ENCODE measurements at regions not wholly inside any gene's neighbourhood (a gene's known extent, or its start where the extent isn't known, plus 50 kb on each side); places are given as distances from the start of the nearest gene placed in this dataset.

DNA sequence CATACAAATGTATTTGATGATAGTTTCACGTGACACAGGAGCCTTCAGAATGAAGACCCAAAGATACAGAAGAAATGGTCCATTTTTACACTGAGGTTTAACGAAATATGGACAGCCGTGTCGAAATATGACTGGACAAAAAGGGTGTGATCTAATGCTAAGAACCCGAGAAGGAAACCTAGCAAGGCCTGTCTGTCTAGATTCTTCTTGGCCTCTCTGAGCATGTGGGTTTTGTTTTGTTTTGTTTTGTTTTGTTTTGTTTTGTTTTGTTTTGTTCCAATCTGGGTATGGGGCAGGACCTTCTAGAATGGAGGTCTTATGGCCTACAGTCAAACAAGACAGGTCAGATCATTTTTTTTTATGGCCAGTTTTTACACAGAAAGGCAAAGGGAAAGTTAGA, 242.7 kb upstream of the STT3B start:
- no peaks in the 10 kb centered on the region for H3K36me3 ChIP-seq (ENCODE audit: control insufficient read depth in 1 of 2, insufficient read depth in 2 of 2, low read length in 2 of 2)
- H3K23ac ChIP-seq (ENCODE audit: low read length), result no peak overlapping the region
- H3K79me1 ChIP-seq (ENCODE audit: low read length), result peaks cover 47% of the 10 kb centered on the region
- H3K4me3 ChIP-seq (ENCODE audit: low read depth, low read length), result no peak overlapping the region
- no peaks in the 10 kb centered on the region for H3K27me3 ChIP-seq (ENCODE audit: insufficient read depth, low read length)
- no peak overlapping the region for H3K4me2 ChIP-seq (ENCODE audit: low read length)
- no peak overlapping the region for H4K12ac ChIP-seq (ENCODE audit: low read depth, low read length)
- H4K8ac ChIP-seq (ENCODE audit: low read depth, low read length), result no peak overlapping the region
- no peak overlapping the region for H2AK5ac ChIP-seq (ENCODE audit: low read length)
- H2AFZ ChIP-seq (ENCODE audit: insufficient read depth, low read length, poor library complexity), result peak overlapping the region; percentile 5
- peak overlapping the region; percentile 92 for H3K14ac ChIP-seq (ENCODE audit: low read length)
- no peak overlapping the region for H3K18ac ChIP-seq (ENCODE audit: low read length)
- WGBS (ENCODE audit: extremely low coverage, insufficient coverage, insufficient read length), result no CpG with 5 or more reads among the region's 5 CpGs
- peak overlapping the region; percentile 97 for H3K27ac ChIP-seq (ENCODE audit: low read depth, low read length)
- peak overlapping the region; percentile 89 for H2BK5ac ChIP-seq (ENCODE audit: low read depth, low read length, poor library complexity)
- H3K9me3 ChIP-seq (ENCODE audit: insufficient read depth, low read depth, low read length), result no peaks in the 10 kb centered on the region
- H2BK120ac ChIP-seq (ENCODE audit: insufficient read depth, low read length, poor library complexity), result peak overlapping the region; percentile 89
- H4K91ac ChIP-seq (ENCODE audit: low read depth, low read length), result peak overlapping the region; percentile 92
- peak; percentile 81 to 95 for DNase-seq
- no peak overlapping the region for H2BK12ac ChIP-seq (ENCODE audit: low read length)
- H3K4me1 ChIP-seq (ENCODE audit: control insufficient read depth in 1 of 2, insufficient read depth in 2 of 2, low read length in 2 of 2), result peaks cover 36 to 44% of the 10 kb centered on the region in 2 experiments
- peaks cover 7% of the 10 kb centered on the region for H3K79me2 ChIP-seq (ENCODE audit: control insufficient read depth, insufficient read depth, low read length, poor library complexity)
- H3K9ac ChIP-seq (ENCODE audit: low read length), result no peak overlapping the region
- H3K4ac ChIP-seq (ENCODE audit: low read depth, low read length), result no peak overlapping the region

DNA sequence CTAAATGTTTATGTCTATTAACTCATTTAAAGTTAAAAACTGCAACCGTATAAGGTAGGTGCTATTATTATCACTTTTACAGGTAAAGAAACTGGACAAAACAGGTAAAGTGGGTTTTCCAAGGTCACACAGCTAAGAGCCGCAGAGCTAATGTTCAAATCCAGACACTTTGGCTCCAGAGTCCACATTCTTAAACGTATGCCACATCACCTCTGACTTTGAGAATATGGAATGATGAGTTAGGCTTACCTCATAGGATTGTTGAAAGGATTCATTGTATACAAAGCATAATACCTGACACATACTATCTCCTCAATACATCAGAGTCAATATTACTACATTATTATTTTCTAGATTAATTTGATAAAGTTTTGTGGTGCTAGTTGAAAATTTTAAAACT, 240.9 kb upstream of the STT3B start:
- peaks cover 49% of the 10 kb centered on the region for H3K79me1 ChIP-seq (ENCODE audit: low read length)
- no peak overlapping the region for H3K23ac ChIP-seq (ENCODE audit: low read length)

GRCh38 chr3:31294430-31295149, 238.1 kb upstream of the STT3B start:
- Histone ChIP-seq H3K9ac (ENCODE audit: low read length) (no peak overlapping the region), H3K27me3 (ENCODE audit: insufficient read depth, low read length) (no peaks in the 10 kb centered on the region), H2BK5ac (ENCODE audit: low read depth, low read length, poor library complexity) (peak overlapping the region; percentile 52), H3K27ac (ENCODE audit: low read depth, low read length) (peak overlapping the region; percentile 45), H3K4me1 (ENCODE audit: control insufficient read depth in 1 of 2, insufficient read depth in 2 of 2, low read length in 2 of 2) (peaks cover 30 to 37% of the 10 kb centered on the region in 2 experiments), H2AFZ (ENCODE audit: insufficient read depth, low read length, poor library complexity) (no peak overlapping the region), H3K18ac (ENCODE audit: low read length) (no peak overlapping the region), H3K4ac (ENCODE audit: low read depth, low read length) (no peak overlapping the region), H3K4me2 (ENCODE audit: low read length) (no peak overlapping the region), H3K9me3 (ENCODE audit: insufficient read depth, low read depth, low read length) (peaks cover 2% of the 10 kb centered on the region), H3K4me3 (ENCODE audit: low read depth, low read length) (no peak overlapping the region), H2AK5ac (ENCODE audit: low read length) (no peak overlapping the region), H3K23ac (ENCODE audit: low read length) (no peak overlapping the region), H3K79me1 (ENCODE audit: low read length) (peaks cover 32% of the 10 kb centered on the region), H3K36me3 (ENCODE audit: control insufficient read depth in 1 of 2, insufficient read depth in 2 of 2, low read length in 2 of 2) (peaks cover 0 to 2% of the 10 kb centered on the region in 2 experiments), H4K12ac (ENCODE audit: low read depth, low read length) (no peak overlapping the region), H4K8ac (ENCODE audit: low read depth, low read length) (no peak overlapping the region), H2BK120ac (ENCODE audit: insufficient read depth, low read length, poor library complexity) (peak overlapping the region; percentile 89), H4K91ac (ENCODE audit: low read depth, low read length) (peak overlapping the region; percentile 85), H3K79me2 (ENCODE audit: control insufficient read depth, insufficient read depth, low read length, poor library complexity) (peaks cover 7% of the 10 kb centered on the region), H2BK12ac (ENCODE audit: low read length) (peak overlapping the region; percentile 85), H3K14ac (ENCODE audit: low read length) (peak overlapping the region; percentile 57)
- DNase-seq, result peak in 1 of 2 donors; percentile 20
- WGBS (ENCODE audit: extremely low coverage, insufficient coverage, insufficient read length), result no CpG with 5 or more reads among the region's 5 CpGs

More for the DNA sequence above, 240.9 kb upstream of the STT3B start:
- peak in 1 of 2 donors; percentile 72 for DNase-seq
- H3K14ac ChIP-seq (ENCODE audit: low read length), result no peak overlapping the region
- H3K36me3 ChIP-seq (ENCODE audit: control insufficient read depth in 1 of 2, insufficient read depth in 2 of 2, low read length in 2 of 2), result no peaks in the 10 kb centered on the region
- no peak overlapping the region for H3K4me2 ChIP-seq (ENCODE audit: low read length)
- H4K91ac ChIP-seq (ENCODE audit: low read depth, low read length), result no peak overlapping the region
- no peak overlapping the region for H4K8ac ChIP-seq (ENCODE audit: low read depth, low read length)
- H3K27ac ChIP-seq (ENCODE audit: low read depth, low read length), result peak overlapping the region; percentile 96
- H2BK5ac ChIP-seq (ENCODE audit: low read depth, low read length, poor library complexity), result no peak overlapping the region
- no peak overlapping the region for H4K12ac ChIP-seq (ENCODE audit: low read depth, low read length)
- no peak overlapping the region for H3K18ac ChIP-seq (ENCODE audit: low read length)
- WGBS (ENCODE audit: extremely low coverage, insufficient coverage, insufficient read length), result no CpG with 5 or more reads among the region's 3 CpGs
- H3K9me3 ChIP-seq (ENCODE audit: insufficient read depth, low read depth, low read length), result no peaks in the 10 kb centered on the region
- H2AK5ac ChIP-seq (ENCODE audit: low read length), result no peak overlapping the region
- H2BK12ac ChIP-seq (ENCODE audit: low read length), result no peak overlapping the region
- no peak overlapping the region for H3K9ac ChIP-seq (ENCODE audit: low read length)
- H3K79me2 ChIP-seq (ENCODE audit: control insufficient read depth, insufficient read depth, low read length, poor library complexity), result peaks cover 7% of the 10 kb centered on the region
- H3K4ac ChIP-seq (ENCODE audit: low read depth, low read length), result no peak overlapping the region
- H2AFZ ChIP-seq (ENCODE audit: insufficient read depth, low read length, poor library complexity), result no peak overlapping the region
- H3K4me3 ChIP-seq (ENCODE audit: low read depth, low read length), result no peak overlapping the region
- no peak overlapping the region for H2BK120ac ChIP-seq (ENCODE audit: insufficient read depth, low read length, poor library complexity)
- no peaks in the 10 kb centered on the region for H3K27me3 ChIP-seq (ENCODE audit: insufficient read depth, low read length)
- peaks cover 41 to 52% of the 10 kb centered on the region in 2 experiments for H3K4me1 ChIP-seq (ENCODE audit: control insufficient read depth in 1 of 2, insufficient read depth in 2 of 2, low read length in 2 of 2)

GRCh38 chr3:31295150-31295765, 237.5 kb upstream of the STT3B start:
- Histone ChIP-seq H2AK5ac (ENCODE audit: low read length) (no peak overlapping the region), H4K91ac (ENCODE audit: low read depth, low read length) (peak overlapping the region; percentile 50), H3K4me2 (ENCODE audit: low read length) (no peak overlapping the region), H3K4me3 (ENCODE audit: low read depth, low read length) (no peak overlapping the region), H2BK5ac (ENCODE audit: low read depth, low read length, poor library complexity) (peak overlapping the region; percentile 10), H3K18ac (ENCODE audit: low read length) (no peak overlapping the region), H4K12ac (ENCODE audit: low read depth, low read length) (no peak overlapping the region), H3K23ac (ENCODE audit: low read length) (no peak overlapping the region), H3K9me3 (ENCODE audit: insufficient read depth, low read depth, low read length) (peaks cover 2% of the 10 kb centered on the region), H3K36me3 (ENCODE audit: control insufficient read depth in 1 of 2, insufficient read depth in 2 of 2, low read length in 2 of 2) (peaks cover 0 to 2% of the 10 kb centered on the region in 2 experiments), H2BK12ac (ENCODE audit: low read length) (no peak overlapping the region), H3K4me1 (ENCODE audit: control insufficient read depth in 1 of 2, insufficient read depth in 2 of 2, low read length in 2 of 2) (peaks cover 28 to 33% of the 10 kb centered on the region in 2 experiments), H3K79me2 (ENCODE audit: control insufficient read depth, insufficient read depth, low read length, poor library complexity) (peaks cover 7% of the 10 kb centered on the region), H3K9ac (ENCODE audit: low read length) (no peak overlapping the region), H3K27me3 (ENCODE audit: insufficient read depth, low read length) (no peaks in the 10 kb centered on the region), H2AFZ (ENCODE audit: insufficient read depth, low read length, poor library complexity) (no peak overlapping the region), H3K27ac (ENCODE audit: low read depth, low read length) (peak overlapping the region; percentile 45), H3K4ac (ENCODE audit: low read depth, low read length) (no peak overlapping the region), H2BK120ac (ENCODE audit: insufficient read depth, low read length, poor library complexity) (peak overlapping the region; percentile 18), H3K14ac (ENCODE audit: low read length) (peak overlapping the region; percentile 16), H3K79me1 (ENCODE audit: low read length) (peaks cover 26% of the 10 kb centered on the region), H4K8ac (ENCODE audit: low read depth, low read length) (no peak overlapping the region)
- DNase-seq, result no peak
- no CpG with 5 or more reads among the region's 7 CpGs for WGBS (ENCODE audit: extremely low coverage, insufficient coverage, insufficient read length)

Measured in trophoblast cell (in vitro differentiated cells and primary cell).